GM18508 (cell line): ENCODE measurements at regions not wholly inside any gene's neighbourhood (a gene's known extent, or its start where the extent isn't known, plus 50 kb on each side); places are given as distances from the start of the nearest gene placed in this dataset.
"Not testable (repeated sequence)": the region's sequence is repeated elsewhere in the genome, so short reads cannot be mapped to it uniquely, and the experiment has no call there.

Source experiments
- ATAC-seq: cut with Tn5 transposase; IDR thresholded peaks from one replicate; pipeline ENCODE4 v1.9.1; 2021; ENCODE audit warnings: moderate number of reproducible peaks; ENCODE audit not compliant: insufficient read depth, unreplicated experiment

DNA sequence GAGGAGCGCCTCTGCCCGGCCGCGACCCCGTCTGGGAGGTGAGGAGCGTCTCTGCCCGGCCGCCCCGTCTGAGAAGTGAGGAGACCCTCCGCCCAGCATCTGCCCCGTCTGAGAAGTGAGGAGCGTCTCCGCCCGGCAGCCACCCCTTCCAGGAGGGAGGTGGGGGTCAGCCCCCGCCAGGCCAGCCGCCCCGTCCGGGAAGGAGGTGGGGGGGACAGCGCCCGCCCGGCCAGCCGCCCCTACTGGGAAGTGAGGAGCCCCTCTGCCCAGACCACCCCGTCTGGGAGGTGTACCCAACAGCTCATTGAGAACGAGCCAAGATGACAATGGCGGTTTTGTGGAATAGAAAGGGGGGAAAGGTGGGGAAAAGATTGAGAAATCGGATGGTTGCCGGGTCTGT, 164.6 kb downstream of the TEX36 start:
- not testable (repeated sequence) for ATAC-seq

DNA sequence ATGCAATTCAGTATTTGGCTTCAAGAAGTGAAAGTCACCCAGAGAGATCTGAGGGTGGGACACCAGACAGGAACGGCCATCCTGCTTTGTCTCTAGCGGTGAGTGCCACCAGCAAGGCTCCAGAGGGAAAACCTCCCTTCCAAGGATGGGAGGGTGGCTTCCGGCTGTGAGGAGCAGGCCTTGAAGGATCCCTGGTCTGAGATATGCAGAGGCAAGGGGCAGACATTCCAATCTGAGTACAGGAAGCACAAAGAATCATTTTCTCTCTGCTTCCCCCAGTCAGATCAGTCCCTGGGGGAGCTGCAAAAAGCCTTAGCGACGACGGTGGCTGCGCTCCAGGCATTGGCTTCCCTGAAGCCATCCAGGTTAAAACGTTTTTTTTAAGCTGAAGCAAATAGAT, 167.4 kb downstream of the TEX36 start:
- ATAC-seq, result no peak

GRCh38 chr10:125514206-125515162, 168.5 kb downstream of the TEX36 start:
- no peak for ATAC-seq

DNA sequence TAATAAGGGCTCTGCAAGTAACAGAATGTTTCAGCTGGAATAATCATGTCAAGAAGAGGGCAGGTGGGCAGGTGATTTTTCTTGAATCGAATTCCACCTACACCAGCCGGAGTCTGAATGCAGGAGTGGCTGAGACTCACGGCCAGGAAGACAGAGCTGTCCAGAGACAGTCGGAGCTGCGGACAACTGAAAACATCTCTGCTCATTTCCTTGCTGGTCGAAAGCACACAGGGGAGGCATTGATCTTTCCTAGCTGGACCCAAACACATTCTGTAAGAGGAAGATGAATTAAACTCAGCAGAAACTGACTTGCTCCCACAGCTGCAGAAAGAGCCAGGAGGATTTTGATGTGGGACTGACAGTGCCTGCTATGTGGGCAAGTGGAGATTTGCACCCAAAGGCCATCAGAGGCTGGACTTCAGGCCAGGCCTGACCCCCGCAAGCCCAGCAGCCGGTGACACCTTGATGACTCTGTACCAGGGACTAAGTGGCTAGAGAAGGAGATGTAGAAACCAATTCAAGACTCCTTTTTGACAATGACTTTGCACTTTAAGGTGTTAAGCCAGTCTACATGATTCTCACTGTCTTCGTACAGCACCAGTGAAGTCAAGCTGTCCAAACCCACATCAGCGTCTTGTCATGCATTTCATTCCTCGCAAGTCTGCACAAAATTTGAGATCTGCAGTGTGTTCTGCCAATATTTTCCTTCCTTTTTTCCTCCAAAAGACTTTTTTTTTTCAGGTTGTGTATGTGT, 169.4 kb downstream of the TEX36 start:
- ATAC-seq, result no peak

DNA sequence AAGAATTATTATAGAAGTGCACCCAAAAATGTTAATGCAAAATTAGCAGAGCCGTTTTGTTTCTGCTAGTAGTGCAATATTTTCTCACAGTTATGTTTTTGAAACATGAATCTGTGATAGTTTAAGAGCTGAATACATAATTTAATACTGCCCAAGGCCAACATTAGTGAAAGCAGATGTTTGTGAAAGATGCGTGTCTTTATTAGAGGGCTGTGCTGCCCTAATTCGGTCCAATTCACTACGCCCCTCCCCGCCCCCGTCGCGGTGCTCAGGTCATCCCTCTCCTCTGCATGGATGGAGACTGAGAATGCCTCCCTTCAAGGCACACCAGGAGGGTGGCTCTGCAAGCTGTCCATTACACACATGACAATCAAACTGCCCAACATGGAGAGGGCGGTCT, 172.0 kb downstream of the TEX36 start:
- ATAC-seq, result no peak

- ATAC-seq, result no peak
These were observed 177.3 kb downstream of the TEX36 start for GRCh38 chr10:125505648-125506047.

GRCh38 chr10:125502276-125502675, 180.7 kb downstream of the TEX36 start:
- ATAC-seq, result no peak

- no peak for ATAC-seq
These were observed 187.6 kb downstream of the TEX36 start for GRCh38 chr10:125495386-125495785.

DNA sequence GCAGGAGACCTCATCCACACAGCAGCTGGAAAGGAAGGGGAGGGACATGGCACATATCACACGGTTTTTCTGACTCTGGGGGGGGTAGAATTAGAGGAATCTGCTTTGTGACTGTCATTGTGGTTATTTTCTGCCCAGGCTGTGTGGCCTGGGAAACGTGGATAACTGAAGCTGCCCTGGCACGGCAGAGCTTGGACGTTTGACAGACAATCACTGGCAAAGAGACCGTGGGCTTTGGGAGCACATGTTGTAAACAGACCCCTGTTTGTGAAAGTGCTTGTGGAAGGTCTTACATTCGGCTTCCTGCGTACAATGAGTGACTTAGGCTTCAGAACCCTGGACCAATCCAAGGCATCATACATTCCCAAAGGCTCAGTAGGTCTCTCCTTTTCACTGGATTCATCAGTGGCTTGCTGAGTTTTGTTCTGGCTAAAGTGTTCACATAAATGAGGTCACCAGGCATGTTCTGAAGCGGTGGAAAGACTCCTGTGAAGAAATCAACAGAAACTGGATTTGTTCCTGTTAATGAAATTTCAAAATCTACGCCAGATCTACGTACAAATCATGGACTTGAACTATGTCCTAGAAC, 188.2 kb downstream of the TEX36 start:
- ATAC-seq, result no peak

DNA sequence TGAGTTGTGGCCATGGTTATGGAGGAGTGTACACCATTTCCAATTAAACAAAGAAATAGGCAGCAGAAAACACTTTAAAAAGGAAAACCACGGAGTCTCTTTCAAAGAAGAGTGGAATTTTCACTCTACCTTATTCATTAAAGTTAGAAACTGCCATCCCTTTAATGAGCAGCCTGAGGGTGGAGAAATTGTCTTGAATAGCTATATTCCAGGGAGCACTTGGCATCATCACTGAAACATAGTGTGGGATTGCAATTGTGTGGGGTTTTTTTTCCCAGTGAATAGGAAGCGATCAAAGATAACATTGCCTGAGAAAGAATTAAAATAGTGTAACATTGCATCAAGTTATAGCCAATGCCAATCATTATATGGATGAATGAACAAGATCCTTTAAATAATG, 191.6 kb downstream of the TEX36 start:
- ATAC-seq, result no peak

DNA sequence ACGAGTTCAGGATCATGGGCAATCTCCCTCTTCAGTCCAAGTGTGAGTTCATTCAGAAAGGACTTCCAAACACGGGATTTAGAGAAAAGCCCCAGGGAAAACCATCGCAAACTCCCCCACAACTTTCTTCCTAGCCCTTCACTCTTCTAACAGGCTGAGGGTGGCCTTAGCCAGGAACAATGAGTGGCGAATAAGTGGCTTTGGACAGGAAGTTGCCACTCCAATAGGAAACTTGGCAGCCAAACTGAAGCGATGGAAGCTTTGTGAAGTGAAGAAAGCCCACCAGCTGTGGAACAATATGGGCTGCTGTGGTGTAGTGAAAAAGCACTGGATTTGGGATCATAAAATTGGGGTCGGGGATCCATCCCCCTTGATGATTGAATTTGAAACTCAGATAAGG, 193.2 kb downstream of the TEX36 start:
- no peak for ATAC-seq

- no peak for ATAC-seq
These were observed 197.3 kb downstream of the TEX36 start for GRCh38 chr10:125485665-125486064.

GRCh38 chr10:125484035-125484732, 198.8 kb downstream of the TEX36 start:
- ATAC-seq, result no peak

- no peak for ATAC-seq
These were observed 200.3 kb downstream of the TEX36 start for GRCh38 chr10:125482637-125483036.

GRCh38 chr10:125482108-125482507, 200.9 kb downstream of the TEX36 start:
- ATAC-seq, result no peak

DNA sequence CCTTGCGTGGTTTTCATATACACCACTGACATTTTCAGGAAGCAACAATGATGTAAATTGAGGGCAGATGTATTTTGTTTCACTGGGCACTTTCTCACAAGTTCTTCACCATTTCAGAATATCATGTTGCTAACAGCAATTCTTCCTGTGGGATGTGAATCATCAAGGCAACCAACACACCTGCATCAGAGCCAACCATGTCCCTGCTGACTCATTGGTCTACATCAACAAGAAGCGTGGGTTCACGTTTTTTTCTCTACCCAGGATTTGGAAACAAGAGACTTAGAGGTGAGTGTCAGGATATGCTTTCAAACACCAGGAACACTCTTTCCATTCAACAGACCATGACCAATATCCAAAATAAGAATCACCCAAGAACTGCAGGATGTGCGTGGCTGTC, 203.9 kb downstream of the TEX36 start:
- no peak for ATAC-seq

DNA sequence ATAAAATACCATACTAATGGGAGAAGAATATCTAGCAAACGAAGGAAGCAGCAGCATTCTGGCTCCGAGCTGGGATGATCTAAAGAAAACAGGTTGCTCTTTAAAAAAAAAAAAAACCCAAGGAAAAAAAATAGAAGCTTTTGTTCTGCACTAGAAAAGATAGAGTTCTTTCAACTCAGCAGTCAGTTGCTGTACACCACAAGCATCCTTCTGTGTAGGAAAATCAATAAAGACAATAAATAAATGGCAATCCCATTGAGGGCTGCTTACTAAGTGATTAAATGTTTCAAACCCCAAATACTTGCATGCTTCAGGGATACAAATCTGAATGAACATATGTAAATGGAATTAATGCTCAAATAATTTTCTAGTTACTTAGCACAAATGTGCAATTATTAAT, 207.1 kb downstream of the TEX36 start:
- no peak for ATAC-seq

DNA sequence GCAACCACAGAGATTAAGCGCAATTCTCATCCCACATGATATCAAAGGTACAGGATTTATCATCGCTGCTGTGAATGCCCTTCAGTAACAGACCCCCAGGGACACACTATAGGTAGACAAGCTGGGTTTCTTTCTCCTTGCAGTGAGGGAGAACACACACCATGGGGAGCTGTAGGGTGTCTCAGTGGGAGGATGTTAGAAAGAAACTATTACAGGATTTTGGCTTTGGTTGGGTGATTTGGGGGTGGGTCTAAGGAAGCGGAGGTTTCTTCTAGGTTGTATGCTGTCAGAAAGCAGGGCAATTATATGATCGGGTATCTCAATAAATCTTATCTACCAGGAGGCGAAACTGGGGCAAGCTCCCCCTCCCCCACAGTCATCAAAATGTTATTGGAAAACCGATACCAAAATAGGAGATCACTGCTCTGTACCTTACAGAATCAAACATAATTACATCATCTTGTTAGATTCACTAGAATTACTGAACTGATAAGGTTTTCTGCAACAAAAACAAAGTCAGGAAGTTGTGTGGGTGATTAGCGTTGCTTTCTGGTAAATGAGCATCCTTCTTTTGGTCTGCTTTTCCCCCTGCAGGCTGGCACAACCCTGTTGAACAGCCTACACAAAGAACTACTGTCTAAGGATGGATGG, 209.7 kb downstream of the TEX36 start:
- no peak for ATAC-seq

GRCh38 chr10:125472010-125472607, 210.9 kb downstream of the TEX36 start:
- ATAC-seq, result no peak

DNA sequence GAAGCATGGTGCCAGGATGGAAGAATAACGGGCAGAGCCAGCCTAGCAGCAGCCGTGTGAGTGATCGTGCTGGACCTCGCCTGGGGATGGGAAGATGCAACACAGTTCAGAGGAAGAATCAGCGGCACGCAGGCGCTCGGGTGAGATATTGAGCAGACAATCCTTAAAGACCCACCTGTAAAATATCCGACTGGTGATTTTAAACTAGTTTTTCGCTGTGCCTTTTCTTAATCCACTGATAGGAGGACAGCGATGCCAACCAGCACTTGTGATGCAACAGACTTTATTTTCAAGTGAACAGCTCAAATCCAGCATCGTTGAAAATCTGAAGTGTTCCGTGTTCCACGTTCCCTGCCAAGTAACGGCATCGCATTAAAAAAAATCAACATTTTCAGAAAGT, 214.7 kb downstream of the TEX36 start:
- ATAC-seq, result no peak
